HG03354 (cell line): ENCODE measurements at regions not wholly inside any gene's neighbourhood (a gene's known extent, or its start where the extent isn't known, plus 50 kb on each side); places are given as distances from the start of the nearest gene placed in this dataset.
"Not testable (repeated sequence)": the region's sequence is repeated elsewhere in the genome, so short reads cannot be mapped to it uniquely, and the experiment has no call there.

ENCODE experiments used
- ATAC-seq: cut with Tn5 transposase; IDR thresholded peaks from one replicate; pipeline ENCODE4 v1.9.1; 2021; ENCODE audit warnings: mild to moderate bottlenecking; ENCODE audit not compliant: unreplicated experiment, poor library complexity, severe bottlenecking

DNA sequence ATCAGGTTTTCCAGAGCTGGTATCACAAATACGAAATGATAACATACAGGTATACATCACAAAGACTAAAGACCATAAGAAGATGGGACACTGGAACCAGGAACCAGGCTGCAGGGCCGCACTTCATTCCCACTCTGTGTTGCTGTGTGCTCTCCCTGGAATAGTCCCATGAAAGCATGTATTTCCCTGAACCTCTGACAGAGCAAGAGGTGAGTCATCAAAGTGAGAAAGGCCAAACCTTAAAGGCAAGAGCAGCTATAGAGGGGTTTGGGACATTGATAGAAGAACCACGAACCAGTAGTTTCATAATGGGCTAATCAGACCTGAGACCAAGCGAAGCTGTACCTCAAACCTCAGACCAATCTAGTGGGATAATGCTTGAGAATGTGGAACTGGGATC lies 283.0 kb upstream of the PRKD1 start:
- ATAC-seq: no peak

DNA sequence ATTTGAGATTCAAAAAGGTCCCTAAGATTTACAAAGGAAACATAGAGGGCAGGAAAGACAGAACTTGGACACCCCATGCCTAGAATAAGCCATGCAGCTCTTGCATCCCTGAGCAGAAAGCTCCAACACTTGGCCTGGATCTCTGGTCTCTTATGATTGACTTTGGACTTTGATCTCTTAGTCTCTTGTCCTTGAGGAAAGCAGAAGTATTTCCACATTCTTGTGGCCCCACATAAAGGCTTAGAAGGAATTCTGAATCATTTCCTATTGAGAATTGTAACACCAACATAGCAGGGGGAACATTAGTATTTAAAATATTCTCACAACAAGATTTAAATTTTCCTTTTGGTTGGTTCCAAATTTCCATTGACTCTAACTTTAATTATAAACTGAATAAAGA lies 283.7 kb upstream of the PRKD1 start:
- no peak for ATAC-seq

- ATAC-seq: no peak
Measured at GRCh38 chr14:30214014-30214413, 286.4 kb upstream of the PRKD1 start.

DNA sequence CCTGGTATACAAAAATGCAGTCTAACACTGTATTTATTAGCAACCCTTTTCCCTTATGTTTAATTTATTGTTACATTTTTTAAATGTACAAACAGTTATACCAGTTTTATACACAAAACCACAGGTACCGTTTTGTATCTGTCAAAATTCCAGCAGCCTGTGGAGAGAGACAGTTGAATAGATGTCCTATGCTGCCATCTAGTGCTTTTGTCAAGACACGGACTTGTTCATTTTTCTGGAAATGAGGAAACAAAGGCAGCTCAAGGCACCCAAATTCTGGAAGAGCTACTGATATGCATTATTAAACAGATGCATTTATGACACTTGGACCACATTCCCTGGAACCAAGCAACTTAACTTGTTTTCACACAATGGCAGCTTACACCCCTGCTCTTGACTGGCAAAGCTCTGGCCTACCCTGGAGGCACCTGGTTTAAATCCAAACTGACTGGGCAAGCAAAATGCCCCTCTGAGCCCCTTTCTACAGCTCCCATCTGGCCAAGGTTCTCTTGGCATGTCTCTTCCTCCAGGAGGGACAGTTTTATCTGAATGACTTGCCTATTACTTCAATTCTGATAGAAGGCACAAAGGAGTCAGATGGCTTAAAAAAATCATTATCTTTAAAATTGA lies 286.9 kb upstream of the PRKD1 start:
- ATAC-seq: no peak

DNA sequence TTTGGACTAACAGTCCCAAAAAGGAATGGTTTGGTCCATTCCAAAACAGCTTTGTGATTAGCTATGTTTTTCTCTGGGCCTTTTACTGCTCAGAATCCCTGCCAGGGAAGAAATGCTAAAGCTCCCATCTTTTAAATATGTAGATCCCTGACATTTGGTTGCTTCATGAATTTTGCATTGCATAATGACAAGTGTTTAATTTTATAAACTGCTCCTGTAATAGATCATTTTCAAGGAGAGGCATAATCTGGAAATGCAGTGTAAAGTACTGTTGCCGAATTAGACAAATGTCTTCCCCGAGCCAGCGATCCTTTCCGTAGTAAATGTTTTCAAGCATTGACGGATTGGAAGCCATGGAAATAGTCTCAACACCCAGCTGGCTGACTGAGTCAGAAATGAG lies 291.3 kb upstream of the PRKD1 start:
- no peak for ATAC-seq

GRCh38 chr14:30221546-30221945 lies 293.9 kb upstream of the PRKD1 start:
- no peak for ATAC-seq

- no peak for ATAC-seq
Measured at GRCh38 chr14:30223385-30223785, 295.7 kb upstream of the PRKD1 start.

- no peak for ATAC-seq
Measured at GRCh38 chr14:30223966-30224365, 296.3 kb upstream of the PRKD1 start.

- no peak for ATAC-seq
Measured at GRCh38 chr14:30225176-30225575, 297.5 kb upstream of the PRKD1 start.

DNA sequence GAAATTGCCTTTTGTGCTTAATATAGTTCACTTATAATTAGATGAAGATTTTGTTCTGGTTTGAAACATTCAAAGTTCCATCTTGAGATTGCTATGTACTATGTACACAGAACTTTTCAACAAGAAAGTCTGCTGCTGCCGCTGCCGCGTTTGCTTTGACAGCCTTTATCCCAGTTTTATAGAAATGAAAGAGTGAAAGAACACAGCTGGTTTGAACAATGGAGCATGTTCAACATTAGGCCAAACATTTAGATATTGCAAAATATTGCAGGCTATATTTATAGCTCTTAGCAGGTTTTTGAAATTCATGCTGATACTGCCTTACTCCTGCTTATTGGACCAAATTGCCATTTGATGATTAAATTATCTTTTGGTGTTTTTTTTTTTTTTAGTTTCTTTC lies 299.8 kb upstream of the PRKD1 start:
- no peak for ATAC-seq

- ATAC-seq: no peak
Measured at GRCh38 chr14:30227876-30228275, 300.2 kb upstream of the PRKD1 start.

GRCh38 chr14:30230719-30231118 lies 303.1 kb upstream of the PRKD1 start:
- no peak for ATAC-seq

DNA sequence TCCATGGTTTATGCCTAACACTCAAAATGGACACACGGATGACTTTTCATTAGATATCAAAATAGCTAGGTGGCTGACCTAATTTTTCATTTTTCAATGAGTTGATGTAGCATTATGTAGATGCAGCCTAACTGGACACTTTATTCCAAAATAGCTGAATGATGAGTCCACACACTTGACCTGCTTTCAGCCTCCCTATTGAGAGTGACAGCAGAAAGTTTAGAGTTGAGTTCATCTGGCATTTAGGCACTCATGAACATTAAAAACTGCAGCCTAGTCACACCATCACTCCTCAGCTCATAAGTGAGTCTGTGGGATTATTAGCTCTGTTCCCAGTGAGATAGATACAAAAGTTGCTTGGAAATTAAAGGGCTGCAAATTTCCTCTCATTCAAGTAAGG lies 307.3 kb upstream of the PRKD1 start:
- no peak for ATAC-seq

GRCh38 chr14:30235485-30235884 lies 307.8 kb upstream of the PRKD1 start:
- ATAC-seq: no peak

DNA sequence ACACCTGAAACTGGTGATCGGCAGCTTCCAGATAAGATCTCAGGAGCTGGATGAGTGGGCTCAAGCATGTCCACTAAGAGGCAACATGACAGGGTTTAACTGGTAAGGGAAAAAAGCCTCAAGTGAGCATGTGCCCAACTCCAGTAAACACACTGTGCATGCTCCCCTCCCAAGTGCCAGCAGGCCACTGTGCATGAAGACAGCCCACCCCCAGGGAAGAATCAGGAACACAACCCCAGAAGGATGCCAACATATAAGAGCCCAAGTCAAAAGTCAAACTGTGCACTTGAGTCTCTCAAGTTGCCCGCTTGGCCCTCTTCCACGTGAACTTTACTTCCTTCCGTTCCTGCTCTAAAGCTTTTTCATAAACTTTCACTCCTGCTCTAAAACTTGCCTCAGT lies 311.3 kb upstream of the PRKD1 start:
- no peak for ATAC-seq

- no peak for ATAC-seq
Measured at GRCh38 chr14:30240018-30240417, 312.4 kb upstream of the PRKD1 start.

DNA sequence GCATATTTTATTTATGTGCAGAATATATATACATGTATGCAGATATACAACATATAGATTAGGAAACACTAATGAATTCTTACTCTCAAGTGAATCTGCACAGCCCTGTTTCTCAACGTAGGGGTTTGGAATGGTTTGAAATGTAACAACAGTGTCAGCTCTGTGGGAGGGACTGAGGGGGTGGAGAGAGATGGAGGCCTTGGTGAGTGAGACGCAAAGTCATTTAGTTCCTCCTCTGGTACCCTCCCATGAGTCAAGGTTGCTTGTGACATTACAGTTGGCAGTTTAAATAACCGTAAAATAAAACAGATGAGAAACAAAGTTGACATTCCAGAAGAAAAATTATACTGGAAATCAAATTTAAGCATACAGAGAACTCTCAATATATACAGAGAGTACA lies 313.0 kb upstream of the PRKD1 start:
- no peak for ATAC-seq

DNA sequence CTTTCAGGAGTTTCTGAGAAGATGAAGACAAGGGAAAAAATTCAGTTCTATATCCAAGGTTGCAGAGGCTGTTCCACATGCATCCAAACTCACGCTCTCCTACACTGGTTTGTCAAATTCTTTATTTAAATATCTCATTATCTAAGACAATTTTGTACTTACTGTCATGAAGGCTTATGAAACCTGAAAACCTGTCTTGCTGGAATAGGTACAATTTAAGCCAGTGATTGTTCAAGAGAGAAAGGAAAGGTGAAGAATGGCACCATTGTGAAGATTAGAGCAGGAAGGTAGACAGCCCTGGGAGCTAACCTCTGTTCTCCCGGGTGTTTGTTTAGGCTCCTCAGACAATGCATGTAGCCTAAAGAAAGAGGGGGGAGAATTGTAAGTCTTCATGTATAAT lies 315.1 kb upstream of the PRKD1 start:
- no peak for ATAC-seq

DNA sequence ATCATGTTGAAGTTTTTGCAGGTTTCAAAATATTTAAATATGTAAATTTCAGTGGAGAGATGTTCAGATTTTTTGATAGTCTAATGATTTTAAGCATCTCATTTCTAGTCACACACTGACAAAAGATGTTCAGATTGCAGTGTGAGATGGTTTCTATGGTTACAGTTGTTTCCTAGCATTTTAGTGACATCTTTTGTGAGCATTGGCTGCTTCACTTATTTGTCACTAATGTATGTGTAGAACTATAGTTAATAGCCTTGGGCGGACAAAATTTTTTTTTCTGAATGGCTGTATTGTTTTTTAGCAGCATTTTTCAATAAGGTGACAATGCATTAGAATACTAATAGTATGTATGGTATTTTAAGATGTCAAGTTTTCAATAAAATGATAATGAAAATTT lies 315.6 kb upstream of the PRKD1 start:
- ATAC-seq: no peak

DNA sequence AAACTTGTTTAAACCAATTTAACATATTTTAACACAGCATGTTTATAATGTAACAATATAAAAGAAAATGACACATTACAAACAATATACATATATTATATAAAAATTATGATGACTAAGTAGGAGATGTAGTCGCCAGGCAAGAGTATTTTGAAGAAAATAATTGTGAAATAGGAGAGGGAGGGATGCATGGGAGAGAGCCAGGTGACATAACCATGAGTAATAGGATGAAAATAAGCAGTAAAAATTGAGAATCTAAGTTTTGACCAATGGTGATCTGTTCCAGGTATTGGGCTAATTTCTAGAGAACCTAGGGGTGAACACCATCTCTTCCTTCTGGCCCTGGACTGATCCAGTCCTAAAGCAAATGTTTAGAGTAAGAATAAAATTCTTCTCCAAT lies 315.2 kb upstream of the G2E3 start:
- no peak for ATAC-seq

DNA sequence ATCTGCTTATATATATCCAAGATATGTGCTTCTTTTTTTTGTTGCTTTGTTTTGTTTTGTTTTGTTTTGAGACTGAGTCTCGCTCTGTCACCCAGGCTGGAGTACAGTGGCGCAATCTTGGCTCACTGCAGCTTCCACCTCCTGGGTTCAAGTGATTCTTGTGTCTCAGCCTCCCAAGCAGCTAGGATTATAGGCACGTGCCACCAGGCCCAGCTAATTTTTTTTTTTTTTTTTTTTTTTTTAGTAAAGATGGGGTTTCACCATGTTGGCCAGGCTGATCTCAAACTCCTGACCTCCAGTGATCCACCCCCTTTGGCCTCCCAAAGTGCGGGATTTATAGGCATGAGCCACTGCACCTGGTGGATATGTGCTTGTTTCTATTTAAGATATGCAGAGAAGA lies 314.6 kb upstream of the G2E3 start:
- ATAC-seq: not testable (repeated sequence)

- ATAC-seq: no peak
Measured at GRCh38 chr14:30251017-30251416, 307.9 kb upstream of the G2E3 start.
